OCI-LY1 (cell line): ENCODE measurements at regions not wholly inside any gene's neighbourhood (a gene's known extent, or its start where the extent isn't known, plus 50 kb on each side); places are given as distances from the start of the nearest gene placed in this dataset.

Experiments used
- H2AFZ ChIP-seq: fragments of 200-600 bp; sonication (generic), shearing (Covaris generic); 2 replicates; pipeline ENCODE4 v1.6.0; 2014; ENCODE audit warnings: antibody characterized with exemption, mild to moderate bottlenecking, low read length
- H3F3A ChIP-seq: fragments of 200-600 bp; sonication (generic), shearing (Covaris generic); 2 replicates; pipeline ENCODE4 v1.6.0; 2014; ENCODE audit warnings: mild to moderate bottlenecking, antibody characterized with exemption, low read length, moderate library complexity; ENCODE audit not compliant: insufficient read depth
- H3K27ac ChIP-seq: fragments of 200-600 bp; sonication (generic); 2 replicates; pipeline ENCODE4 v1.5.1; 2014; ENCODE audit warnings: low read length, mixed run types, mild to moderate bottlenecking, low read depth; ENCODE audit not compliant: poor library complexity, severe bottlenecking
- H3K27me3 ChIP-seq: fragments of 200-600 bp; sonication (generic); 2 replicates; pipeline ENCODE4 v1.6.0; 2014; ENCODE audit warnings: antibody characterized with exemption, mild to moderate bottlenecking, low read length, moderate library complexity; ENCODE audit not compliant: insufficient read depth
- H3K36me3 ChIP-seq: fragments of 200-600 bp; sonication (generic); 2 replicates; pipeline ENCODE4 v1.6.1; 2014; ENCODE audit warnings: mild to moderate bottlenecking, antibody characterized with exemption, low read length, moderate library complexity, mixed read lengths; ENCODE audit not compliant: insufficient read depth
- H3K4me1 ChIP-seq: fragments of 200-600 bp; sonication (generic); 2 replicates; pipeline ENCODE4 v1.5.1; 2014; ENCODE audit warnings: mild to moderate bottlenecking, low read length, moderate library complexity; ENCODE audit not compliant: insufficient read depth, severe bottlenecking
- H3K4me2 ChIP-seq: fragments of 200-600 bp; sonication (generic), shearing (Covaris generic); 2 replicates; pipeline ENCODE4 v1.6.1; 2014; ENCODE audit warnings: low read length
- H3K4me3 ChIP-seq: fragments of 200-600 bp; sonication (generic); 2 replicates; pipeline ENCODE4 v1.5.1; 2014; ENCODE audit warnings: low read length, low read depth, mild to moderate bottlenecking, mixed read lengths; ENCODE audit not compliant: poor library complexity, severe bottlenecking
- H3K79me2 ChIP-seq: fragments of 200-600 bp; shearing (Covaris generic); 2 replicates; pipeline ENCODE4 v1.6.1; 2016; ENCODE audit warnings: mixed run types, low read length, mixed read lengths; ENCODE audit not compliant: insufficient read depth
- H3K9ac ChIP-seq: fragments of 200-600 bp; sonication (generic), shearing (Covaris generic); 2 replicates; pipeline ENCODE4 v1.6.1; 2014; ENCODE audit warnings: mild to moderate bottlenecking, low read length, mixed read lengths
- H3K9me2 ChIP-seq: fragments of 200-600 bp; sonication (generic), shearing (Covaris generic); 2 replicates; pipeline ENCODE4 v1.6.1; 2014; ENCODE audit warnings: low read depth, mild to moderate bottlenecking, low read length, mixed read lengths
- H3K9me3 ChIP-seq: fragments of 200-600 bp; shearing (Covaris generic); 2 replicates; pipeline ENCODE4 v1.6.1; 2014; ENCODE audit warnings: low read length, mixed read lengths
- H4K20me1 ChIP-seq: fragments of 200-600 bp; sonication (generic), shearing (Covaris generic); 2 replicates; pipeline ENCODE4 v1.6.0; 2016; ENCODE audit warnings: mild to moderate bottlenecking, low read length; ENCODE audit not compliant: insufficient read depth
- EZH2 ChIP-seq: fragments of 200-600 bp; sonication (generic), shearing (Covaris generic); IDR thresholded peaks from 2 replicates; pipeline ENCODE4 v1.8.0; 2017; ENCODE audit warnings: borderline replicate concordance, mixed run types, mild to moderate bottlenecking, antibody characterized with exemption, low read length, moderate library complexity, mixed read lengths
- TF ChIP-seq, protein P1 (sequence below): fragments of 200-600 bp; sonication (generic), shearing (Covaris generic); IDR thresholded peaks from 2 replicates; pipeline ENCODE4 v1.5.1; 2017; ENCODE audit warnings: mild to moderate bottlenecking, antibody characterized with exemption, low read length, moderate library complexity, mixed read lengths

DNA sequence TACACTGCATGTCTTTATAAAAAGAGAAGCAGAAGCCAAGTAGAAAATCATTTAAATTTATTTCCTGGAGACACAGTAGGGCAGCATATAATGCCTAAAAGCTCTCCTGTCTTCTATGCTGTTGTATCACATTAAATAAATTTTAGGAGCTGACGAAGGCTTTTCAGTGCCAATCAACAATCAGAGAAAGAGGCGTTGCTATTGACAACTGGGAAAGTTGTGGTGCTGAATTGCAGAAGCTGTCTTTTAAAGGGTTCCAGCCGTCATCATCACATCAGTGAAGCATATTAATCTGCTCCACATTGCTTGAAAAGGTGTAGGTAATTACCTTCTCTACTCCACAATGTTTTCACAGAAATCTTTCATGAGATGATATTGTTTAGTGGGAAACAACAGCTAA is 103.9 kb downstream of the FSCB start:
- H4K20me1 ChIP-seq = no peaks in the 10 kb centered on the region
- H3K36me3 ChIP-seq = no peaks in the 10 kb centered on the region
- H3K79me2 ChIP-seq = no peaks in the 10 kb centered on the region
- no peaks in the 10 kb centered on the region for H3F3A ChIP-seq
- no peak overlapping the region for H3K9ac ChIP-seq
- no peak for TF ChIP-seq EZH2
- H3K4me1 ChIP-seq = no peaks in the 10 kb centered on the region
- H3K4me3 ChIP-seq = no peak overlapping the region
- no peak overlapping the region for H3K4me2 ChIP-seq
- H3K9me2 ChIP-seq = no peaks in the 10 kb centered on the region
- no peak overlapping the region for H3K27ac ChIP-seq
- no peaks in the 10 kb centered on the region for H3K27me3 ChIP-seq
- no peaks in the 10 kb centered on the region for H3K9me3 ChIP-seq
- H2AFZ ChIP-seq = no peak overlapping the region

DNA sequence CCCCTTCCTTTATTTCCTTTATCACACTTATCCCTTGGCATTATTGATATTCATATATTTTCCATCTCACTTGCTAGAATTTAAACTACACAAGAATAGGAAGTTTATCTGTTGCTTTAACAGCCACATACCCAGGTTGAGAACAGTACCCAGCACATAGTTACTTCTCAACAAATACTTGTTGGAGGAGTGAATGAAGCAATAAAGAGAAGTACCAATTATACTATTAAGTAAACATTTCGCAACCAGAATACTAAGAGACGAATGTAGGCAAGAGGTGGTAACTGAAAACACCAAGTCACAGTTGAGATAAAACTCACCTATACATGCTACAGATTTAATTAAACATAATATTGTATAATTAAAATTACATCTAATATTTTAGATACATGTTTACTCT is 110.9 kb downstream of the FSCB start:
- Histone ChIP-seq H3K9me3 (no peaks in the 10 kb centered on the region), H3K36me3 (no peaks in the 10 kb centered on the region), H3K4me3 (no peak overlapping the region), H2AFZ (no peak overlapping the region), H4K20me1 (no peaks in the 10 kb centered on the region), H3K4me2 (no peak overlapping the region), H3F3A (no peaks in the 10 kb centered on the region), H3K27ac (no peak overlapping the region), H3K9ac (no peak overlapping the region), H3K4me1 (no peaks in the 10 kb centered on the region), H3K27me3 (no peaks in the 10 kb centered on the region), H3K9me2 (no peaks in the 10 kb centered on the region), H3K79me2 (no peaks in the 10 kb centered on the region)
- TF ChIP-seq EZH2 = no peak
- TF ChIP-seq, protein P1, sequence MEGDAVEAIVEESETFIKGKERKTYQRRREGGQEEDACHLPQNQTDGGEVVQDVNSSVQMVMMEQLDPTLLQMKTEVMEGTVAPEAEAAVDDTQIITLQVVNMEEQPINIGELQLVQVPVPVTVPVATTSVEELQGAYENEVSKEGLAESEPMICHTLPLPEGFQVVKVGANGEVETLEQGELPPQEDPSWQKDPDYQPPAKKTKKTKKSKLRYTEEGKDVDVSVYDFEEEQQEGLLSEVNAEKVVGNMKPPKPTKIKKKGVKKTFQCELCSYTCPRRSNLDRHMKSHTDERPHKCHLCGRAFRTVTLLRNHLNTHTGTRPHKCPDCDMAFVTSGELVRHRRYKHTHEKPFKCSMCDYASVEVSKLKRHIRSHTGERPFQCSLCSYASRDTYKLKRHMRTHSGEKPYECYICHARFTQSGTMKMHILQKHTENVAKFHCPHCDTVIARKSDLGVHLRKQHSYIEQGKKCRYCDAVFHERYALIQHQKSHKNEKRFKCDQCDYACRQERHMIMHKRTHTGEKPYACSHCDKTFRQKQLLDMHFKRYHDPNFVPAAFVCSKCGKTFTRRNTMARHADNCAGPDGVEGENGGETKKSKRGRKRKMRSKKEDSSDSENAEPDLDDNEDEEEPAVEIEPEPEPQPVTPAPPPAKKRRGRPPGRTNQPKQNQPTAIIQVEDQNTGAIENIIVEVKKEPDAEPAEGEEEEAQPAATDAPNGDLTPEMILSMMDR = no peak

DNA sequence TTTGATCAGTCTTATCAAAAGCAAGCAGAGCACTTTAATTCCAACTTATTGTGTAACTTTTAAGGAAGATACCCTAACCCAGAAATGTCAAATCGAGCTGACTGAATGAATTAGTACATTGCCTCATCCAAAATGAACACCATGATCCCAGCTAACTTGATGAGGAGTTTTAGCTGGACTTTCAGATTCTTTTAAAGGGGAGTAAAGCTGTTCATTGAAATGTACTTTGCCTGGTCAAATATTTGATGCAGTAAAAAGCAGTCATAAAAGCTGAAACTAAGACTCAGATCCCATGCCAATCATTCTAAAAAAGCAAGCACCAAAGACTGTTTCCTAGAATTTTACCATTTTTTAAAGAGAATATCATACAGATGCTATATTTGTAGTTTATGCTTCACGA is 114.1 kb downstream of the FSCB start:
- H3K9me2 ChIP-seq = no peaks in the 10 kb centered on the region
- H4K20me1 ChIP-seq = no peaks in the 10 kb centered on the region
- TF ChIP-seq, protein P1 = no peak
- TF ChIP-seq EZH2 = no peak
- no peak overlapping the region for H3K4me2 ChIP-seq
- H3K27me3 ChIP-seq = no peaks in the 10 kb centered on the region
- H3K4me3 ChIP-seq = no peak overlapping the region
- H2AFZ ChIP-seq = no peak overlapping the region
- H3K36me3 ChIP-seq = no peaks in the 10 kb centered on the region
- H3F3A ChIP-seq = no peaks in the 10 kb centered on the region
- H3K9ac ChIP-seq = no peak overlapping the region
- no peak overlapping the region for H3K27ac ChIP-seq
- H3K4me1 ChIP-seq = no peaks in the 10 kb centered on the region
- no peaks in the 10 kb centered on the region for H3K79me2 ChIP-seq
- H3K9me3 ChIP-seq = no peaks in the 10 kb centered on the region

DNA sequence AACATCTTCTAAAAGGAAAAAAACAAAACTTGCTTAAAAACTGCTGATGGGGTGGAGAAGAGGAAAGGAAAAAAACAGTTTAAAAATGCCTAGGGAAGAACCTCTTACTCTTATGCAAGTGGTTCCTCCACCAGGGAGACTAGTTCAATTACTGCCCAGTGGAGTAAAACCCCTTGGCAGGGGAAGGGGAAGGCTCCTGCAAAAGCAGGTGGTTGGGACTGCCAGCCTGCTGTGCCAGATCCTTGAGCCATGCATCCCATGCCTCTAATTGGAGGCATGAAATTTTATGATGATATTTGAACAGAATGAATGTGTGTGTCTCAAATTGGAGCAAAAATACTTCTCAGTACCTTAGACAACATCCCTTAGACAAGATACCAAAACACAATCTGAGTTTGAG is 118.8 kb downstream of the FSCB start:
- Histone ChIP-seq H3K9me3 (no peaks in the 10 kb centered on the region), H3K27ac (no peak overlapping the region), H3K79me2 (no peaks in the 10 kb centered on the region), H3K9me2 (no peaks in the 10 kb centered on the region), H2AFZ (no peak overlapping the region), H3K36me3 (no peaks in the 10 kb centered on the region), H3K4me3 (no peak overlapping the region), H3K4me1 (no peaks in the 10 kb centered on the region), H3K27me3 (no peaks in the 10 kb centered on the region), H3K9ac (no peak overlapping the region), H3K4me2 (no peak overlapping the region), H3F3A (no peaks in the 10 kb centered on the region), H4K20me1 (no peaks in the 10 kb centered on the region)
- TF ChIP-seq, protein P1 = no peak
- no peak for TF ChIP-seq EZH2
